ENCODE measurements at regions not wholly inside any gene's neighbourhood (a gene's known extent, or its start where the extent isn't known, plus 50 kb on each side); places are given as distances from the start of the nearest gene placed in this dataset.
A peak's percentile ranks its signal among the peaks of the same experiment; 100 is the strongest.

DNA sequence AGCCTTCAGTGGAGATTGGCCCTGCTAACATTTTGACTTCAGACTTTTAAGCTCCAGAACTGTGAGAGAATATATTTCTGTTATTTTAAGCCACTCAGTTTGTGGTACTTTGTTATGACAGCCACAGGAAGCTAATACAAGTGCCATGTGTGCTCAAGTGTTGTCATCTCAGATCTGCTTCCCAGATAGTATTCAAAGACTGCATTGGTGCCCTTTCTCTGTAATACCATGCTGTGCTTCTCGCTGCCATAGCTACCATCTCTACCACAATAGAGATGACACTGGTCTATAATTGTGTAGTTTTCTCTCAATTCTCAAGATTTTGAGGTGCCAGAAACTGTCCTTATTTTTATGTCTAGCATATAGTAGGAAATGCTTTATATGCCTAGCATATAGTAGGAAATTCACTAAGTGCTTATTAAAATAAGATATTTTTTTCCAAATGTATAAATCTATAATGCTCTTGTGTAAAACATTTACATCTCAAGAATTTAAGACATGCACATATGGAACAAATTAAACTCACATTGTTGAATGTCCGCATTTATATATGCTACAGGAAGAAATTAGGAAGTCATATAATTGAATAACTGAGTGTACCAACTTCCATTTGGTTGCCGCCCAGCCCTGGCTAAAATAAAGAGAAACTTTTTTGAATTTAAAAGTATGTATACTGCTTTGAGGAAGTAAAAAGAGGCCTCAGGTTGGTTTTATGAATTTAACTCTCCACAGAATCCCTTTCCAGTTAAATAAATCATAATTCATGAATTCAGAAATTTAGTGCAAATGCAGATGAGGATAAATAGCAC, 77.6 kb downstream of the TPBG start:
- Histone ChIP-seq H3K36me3 (no peaks in the 10 kb centered on the region), H3K4me3 (no peak overlapping the region)

DNA sequence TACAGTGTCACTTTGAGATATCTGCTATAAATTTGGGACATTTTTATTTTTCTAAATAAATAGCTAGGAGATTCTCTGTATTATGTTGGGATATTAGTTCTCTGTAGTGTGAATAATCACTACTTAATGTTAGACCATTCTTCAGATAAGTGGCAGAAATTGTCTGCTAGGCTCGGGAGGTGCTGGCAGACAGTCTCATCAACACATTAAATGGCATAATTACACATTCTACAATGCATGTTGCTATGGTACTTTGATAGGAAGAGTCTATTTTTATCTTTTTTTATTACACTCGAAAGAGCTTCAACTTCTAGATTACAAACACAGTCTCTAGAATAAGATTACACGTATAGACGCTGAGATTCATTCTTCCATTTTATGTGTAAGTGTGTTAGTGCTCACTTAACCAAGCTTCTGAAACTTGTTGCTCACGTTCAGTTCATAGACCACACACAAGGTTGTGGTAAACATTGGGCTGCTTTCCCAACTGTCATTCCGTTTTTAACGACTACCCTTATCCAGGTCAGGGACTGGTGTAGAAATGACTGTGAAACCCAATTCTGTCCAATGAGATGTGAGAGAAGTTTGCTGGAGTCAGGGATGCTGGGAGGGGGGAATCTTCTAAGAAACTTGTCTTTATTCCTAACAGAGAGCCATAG, 78.6 kb downstream of the TPBG start:
- Histone ChIP-seq H3K4me1 (no peaks in the 10 kb centered on the region), H3K36me3 (no peaks in the 10 kb centered on the region), H3K9me3 (no peaks in the 10 kb centered on the region), H3K4me3 (no peak overlapping the region), H3K27ac (no peak overlapping the region), H3K27me3 (no peaks in the 10 kb centered on the region)
- DNase-seq: no peak
- TF ChIP-seq POLR2A (IDR thresholded peaks at IDR 0.05): no peak
- TF ChIP-seq, protein P1, sequence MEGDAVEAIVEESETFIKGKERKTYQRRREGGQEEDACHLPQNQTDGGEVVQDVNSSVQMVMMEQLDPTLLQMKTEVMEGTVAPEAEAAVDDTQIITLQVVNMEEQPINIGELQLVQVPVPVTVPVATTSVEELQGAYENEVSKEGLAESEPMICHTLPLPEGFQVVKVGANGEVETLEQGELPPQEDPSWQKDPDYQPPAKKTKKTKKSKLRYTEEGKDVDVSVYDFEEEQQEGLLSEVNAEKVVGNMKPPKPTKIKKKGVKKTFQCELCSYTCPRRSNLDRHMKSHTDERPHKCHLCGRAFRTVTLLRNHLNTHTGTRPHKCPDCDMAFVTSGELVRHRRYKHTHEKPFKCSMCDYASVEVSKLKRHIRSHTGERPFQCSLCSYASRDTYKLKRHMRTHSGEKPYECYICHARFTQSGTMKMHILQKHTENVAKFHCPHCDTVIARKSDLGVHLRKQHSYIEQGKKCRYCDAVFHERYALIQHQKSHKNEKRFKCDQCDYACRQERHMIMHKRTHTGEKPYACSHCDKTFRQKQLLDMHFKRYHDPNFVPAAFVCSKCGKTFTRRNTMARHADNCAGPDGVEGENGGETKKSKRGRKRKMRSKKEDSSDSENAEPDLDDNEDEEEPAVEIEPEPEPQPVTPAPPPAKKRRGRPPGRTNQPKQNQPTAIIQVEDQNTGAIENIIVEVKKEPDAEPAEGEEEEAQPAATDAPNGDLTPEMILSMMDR (IDR thresholded peaks at IDR 0.05): no peak
- 75 to 86% methylated on average over 7 of the region's 7 CpGs for WGBS, 2 donors
- intact Hi-C loops (cut with DNase I): no loop called here

More for the DNA sequence above, 77.6 kb downstream of the TPBG start:
- intact Hi-C loops (cut with DNase I): no loop called here
- no peaks in the 10 kb centered on the region for H3K4me1 ChIP-seq
- no peak for DNase-seq
- TF ChIP-seq, protein P1 (IDR thresholded peaks at IDR 0.05): no peak
- no peak for TF ChIP-seq POLR2A (IDR thresholded peaks at IDR 0.05)
- H3K27ac ChIP-seq: no peak overlapping the region
- no peaks in the 10 kb centered on the region for H3K27me3 ChIP-seq
- 74 to 88% methylated on average over 3 of the region's 3 CpGs for WGBS, 2 donors
- no peaks in the 10 kb centered on the region for H3K9me3 ChIP-seq

DNA sequence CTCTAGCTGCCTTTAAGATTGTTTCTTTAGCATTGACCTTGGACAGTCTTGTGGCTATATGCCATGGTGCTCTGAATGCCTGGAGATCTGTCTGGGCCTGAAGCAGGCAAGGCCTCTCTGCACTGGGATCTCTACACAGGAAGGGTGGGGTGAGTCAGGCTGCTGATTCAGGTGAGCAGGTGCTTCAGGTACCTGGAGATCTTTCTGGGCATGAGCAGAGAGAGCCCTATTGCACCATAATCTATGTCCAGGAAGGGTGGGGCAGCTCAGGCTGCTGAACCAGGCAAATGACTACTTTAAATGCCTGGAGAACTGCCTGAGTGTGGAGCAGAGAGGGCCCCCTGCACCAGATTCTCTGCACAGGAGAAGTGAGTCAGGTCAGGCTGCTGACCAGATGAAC, 94.5 kb downstream of the TPBG start:
- DNase-seq: no peak
- no peak overlapping the region for H3K4me3 ChIP-seq
- TF ChIP-seq, protein P1 (IDR thresholded peaks at IDR 0.05): no peak
- TF ChIP-seq POLR2A (IDR thresholded peaks at IDR 0.05): no peak
- peaks cover 0 to 32% (median 7%) of the 10 kb centered on the region in 3 donors for H3K9me3 ChIP-seq
- intact Hi-C loops (cut with DNase I): no loop called here
- no peaks in the 10 kb centered on the region for H3K27me3 ChIP-seq
- H3K36me3 ChIP-seq: no peaks in the 10 kb centered on the region
- H3K4me1 ChIP-seq: peaks cover 0 to 6% (median 0%) of the 10 kb centered on the region in 3 donors
- peak overlapping the region in 3 of 4 donors; percentile 52 to 66 (median 55) for H3K27ac ChIP-seq

DNA sequence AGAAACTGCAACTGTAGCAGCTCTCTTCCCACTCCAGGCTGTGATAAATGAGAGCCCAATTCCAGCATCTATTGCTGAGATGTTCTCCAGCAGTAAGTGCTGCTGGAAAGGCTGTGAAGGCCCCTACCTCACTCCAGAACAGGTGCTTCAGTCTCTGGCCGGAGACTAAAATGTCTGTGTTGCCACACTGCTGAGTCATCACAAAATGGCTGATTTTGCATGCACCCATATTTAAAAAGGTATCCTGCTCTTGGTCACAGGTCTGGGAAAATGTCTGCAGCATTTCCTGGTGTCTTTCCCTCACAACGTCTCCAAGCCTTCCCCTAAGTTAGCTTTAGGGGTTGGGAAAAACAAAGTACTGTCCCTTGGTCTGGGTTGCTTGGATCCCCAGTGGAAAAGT, 95.1 kb downstream of the TPBG start:
- 47 to 86% methylated on average over 1 to 2 of the region's 2 CpGs for WGBS, 2 donors
- no peak for TF ChIP-seq POLR2A (IDR thresholded peaks at IDR 0.05)
- TF ChIP-seq, protein P1 (IDR thresholded peaks at IDR 0.05): no peak
- intact Hi-C loops (cut with DNase I): no loop called here
- Histone ChIP-seq H3K4me3 (no peak overlapping the region), H3K4me1 (peaks cover 0 to 6% (median 0%) of the 10 kb centered on the region in 3 donors), H3K27me3 (no peaks in the 10 kb centered on the region), H3K36me3 (no peaks in the 10 kb centered on the region), H3K27ac (peak overlapping the region in 3 of 4 donors; percentile 52 to 62 (median 55)), H3K9me3 (peaks cover 0 to 32% (median 7%) of the 10 kb centered on the region in 3 donors)
- DNase-seq: no peak

DNA sequence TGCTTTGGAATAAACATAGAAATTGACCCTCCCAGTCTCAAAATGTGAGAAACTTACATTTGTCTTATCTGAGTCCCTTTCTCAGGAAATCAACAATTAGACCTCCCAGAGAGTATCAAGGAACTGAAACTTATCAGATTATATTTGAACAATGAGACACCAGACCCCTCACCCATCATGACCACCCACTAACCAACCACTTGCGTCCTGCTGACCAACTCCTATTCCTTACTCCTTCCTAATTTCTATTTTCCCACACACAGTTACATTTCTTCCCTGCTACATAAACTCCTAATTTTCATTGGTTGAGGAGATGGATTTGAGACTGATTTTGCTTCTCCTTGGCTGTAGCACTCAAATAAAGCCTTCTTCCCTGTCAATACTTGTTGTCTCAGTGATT, 97.9 kb downstream of the TPBG start:
- Histone ChIP-seq H3K36me3 (no peaks in the 10 kb centered on the region), H3K27me3 (no peaks in the 10 kb centered on the region), H3K9me3 (peaks cover 0 to 18% (median 0%) of the 10 kb centered on the region in 3 donors), H3K4me1 (peaks cover 0 to 6% (median 0%) of the 10 kb centered on the region in 3 donors), H3K27ac (no peak overlapping the region), H3K4me3 (no peak overlapping the region)
- no peak for DNase-seq
- intact Hi-C loops (cut with DNase I): no loop called here
- TF ChIP-seq, protein P1 (IDR thresholded peaks at IDR 0.05): no peak
- TF ChIP-seq POLR2A (IDR thresholded peaks at IDR 0.05): no peak
- 73 to 100% methylated on average over 1 of the region's 1 CpG for WGBS, 2 donors

Data from esophagus squamous epithelium (tissue), 5 donors.